Hematopoietic multipotent progenitor cell treated with erythropoietin and hydrocortisone succinate and interleukin-3 and kit ligand, for 4 days (in vitro differentiated cells): ENCODE measurements at regions not wholly inside any gene's neighbourhood (a gene's known extent, or its start where the extent isn't known, plus 50 kb on each side); places are given as distances from the start of the nearest gene placed in this dataset.
A peak's percentile ranks its signal among the peaks of the same experiment; 100 is the strongest.
"Not testable (repeated sequence)": the region's sequence is repeated elsewhere in the genome, so short reads cannot be mapped to it uniquely, and the experiment has no call there.

Source experiments
- DNase-seq: peaks from one replicate; pipeline ENCODE4 v3.0.0-alpha.2; 2015

GRCh38 chr17:72565758-72566157, 444.9 kb downstream of the SOX9 start:
- no peak for DNase-seq

- DNase-seq: peak; percentile 70
These were observed 446.1 kb downstream of the SOX9 start for GRCh38 chr17:72566671-72567484.

GRCh38 chr17:72567774-72568173, 447.0 kb downstream of the SOX9 start:
- no peak for DNase-seq

- no peak for DNase-seq
These were observed 448.5 kb downstream of the SOX9 start for GRCh38 chr17:72569148-72569946.

- no peak for DNase-seq
These were observed 451.1 kb downstream of the SOX9 start for GRCh38 chr17:72571813-72572396.

GRCh38 chr17:72572604-72573491, 452.0 kb downstream of the SOX9 start:
- no peak for DNase-seq

- not testable (repeated sequence) for DNase-seq
These were observed 452.6 kb downstream of the SOX9 start for GRCh38 chr17:72573492-72573801.

- DNase-seq: no peak
These were observed 454.1 kb downstream of the SOX9 start for GRCh38 chr17:72574675-72575510.

GRCh38 chr17:72575542-72576233, 454.9 kb downstream of the SOX9 start:
- DNase-seq: no peak

- no peak for DNase-seq
These were observed 455.5 kb downstream of the SOX9 start for GRCh38 chr17:72576289-72576759.

- DNase-seq: no peak
These were observed 458.1 kb downstream of the SOX9 start for GRCh38 chr17:72578817-72579470.

GRCh38 chr17:72579990-72580320, 459.1 kb downstream of the SOX9 start:
- DNase-seq: no peak

- DNase-seq: no peak
These were observed 459.7 kb downstream of the SOX9 start for GRCh38 chr17:72580321-72581127.

GRCh38 chr17:72587156-72587555, 466.3 kb downstream of the SOX9 start:
- no peak for DNase-seq

GRCh38 chr17:72587773-72588511, 467.1 kb downstream of the SOX9 start:
- peak; percentile 65 for DNase-seq

GRCh38 chr17:72588561-72588960, 467.7 kb downstream of the SOX9 start:
- DNase-seq: no peak

GRCh38 chr17:72588961-72589360, 468.1 kb downstream of the SOX9 start:
- DNase-seq: no peak

GRCh38 chr17:72590382-72590781, 469.6 kb downstream of the SOX9 start:
- no peak for DNase-seq

GRCh38 chr17:72590882-72591281, 470.1 kb downstream of the SOX9 start:
- no peak for DNase-seq
